HCT116 (cell line): ENCODE measurements at regions not wholly inside any gene's neighbourhood (a gene's known extent, or its start where the extent isn't known, plus 50 kb on each side); places are given as distances from the start of the nearest gene placed in this dataset.

Experiments used
- ATAC-seq: fragments of 200-7000 bp; cut with Tn5 transposase; 2 replicates; pipeline ENCODE4 v1.9.1; 2020; ENCODE audit warnings: mild to moderate bottlenecking, moderate library complexity
- BruUV-seq: library from RNA; stranded (reverse); fragments of 400-500 nt; replicated peaks from 2 replicates; lab custom pipeline; 2021; lab: Mats Ljungman, UMichigan
- CTCF ChIA-PET: fragments of 300-600 bp; sonication (Branson Sonifier 250); formaldehyde crosslinking; loops from one replicate; lab custom pipeline; 2021; ENCODE audit warnings: antibody characterized with exemption; lab: Charles Lee
- POLR2A ChIA-PET: fragments of 300-600, 350-600 bp; sonication (Branson Sonifier 250); formaldehyde crosslinking; loops from one replicate; lab custom pipeline; 2021; ENCODE audit warnings: antibody characterized with exemption; lab: Charles Lee
- RAD21 ChIA-PET, 2 experiments: fragments of 300-600 bp; sonication (Branson Sonifier 250); formaldehyde crosslinking; loops; one replicate each; lab custom pipeline; 2023; ENCODE audit warnings: low total read pairs in 2 of 2; ENCODE audit not compliant: uncharacterized antibody in 2 of 2, unreplicated experiment in 2 of 2, low non-redundant PET in 1 of 2; lab: Charles Lee
- DNase-seq: peaks from one replicate; pipeline ENCODE4 v3.0.0-alpha.2; 2010; ENCODE audit warnings: low read depth, low spot score
- H2AFZ ChIP-seq: fragments of 200-600 bp; shearing (Covaris generic), sonication (generic); 2 replicates; pipeline ENCODE4 v1.6.1; 2017; ENCODE audit warnings: low read depth, mixed run types, mixed read lengths, antibody characterized with exemption, low read length; ENCODE audit not compliant: poor library complexity, severe bottlenecking
- H3K27ac ChIP-seq: 2 replicates; pipeline ENCODE4 v1.5.1; 2012; ENCODE audit warnings: low read depth, low read length
- H3K27me3 ChIP-seq: fragments of 200-600 bp; sonication (generic); 2 replicates; pipeline ENCODE4 v1.6.1; 2016; ENCODE audit warnings: mixed run types, low read length, mixed read lengths; ENCODE audit not compliant: insufficient read depth
- H3K36me3 ChIP-seq, 2 experiments: fragments of 200-500 bp in 1 of 2; fragments of 200-600 bp in 1 of 2; sonication (Bioruptor generic) in 1 of 2; sonication (generic) in 1 of 2; 2 replicates each; pipeline versions ENCODE4 v1.5.1 to v1.6.1; 2014 to 2016; ENCODE audit warnings: low read length in 2 of 2, inconsistent platforms in 1 of 2, mixed read lengths in 1 of 2, mixed run types in 1 of 2; ENCODE audit not compliant: insufficient read depth in 2 of 2, control insufficient read depth in 1 of 2
- H3K4me1 ChIP-seq, 2 experiments: fragments of 200-600 bp in 1 of 2; sonication (generic) in 1 of 2; 2 replicates each; pipeline versions ENCODE4 v1.5.1 to v1.6.1; 2012 to 2017; ENCODE audit warnings: low read length in 2 of 2, inconsistent platforms in 1 of 2, mild to moderate bottlenecking in 1 of 2, mixed read lengths in 1 of 2, mixed run types in 1 of 2, moderate library complexity in 1 of 2; ENCODE audit not compliant: insufficient read depth in 2 of 2, control insufficient read depth in 1 of 2
- H3K4me2 ChIP-seq: fragments of 200-600 bp; sonication (generic); 2 replicates; pipeline ENCODE4 v1.6.1; 2017; ENCODE audit warnings: mixed run types, low read length, mixed read lengths
- H3K4me3 ChIP-seq, 2 experiments: fragments of 200-600 bp in 1 of 2; sonication (generic) in 1 of 2; replicated peaks in 1 of 2; 2 replicates each; pipeline ENCODE4 v1.5.1; 2011 to 2016; ENCODE audit warnings: low read length in 2 of 2, control low read depth in 1 of 2, low read depth in 1 of 2, mild to moderate bottlenecking in 1 of 2, mixed read lengths in 1 of 2, mixed run types in 1 of 2
- H3K79me2 ChIP-seq: fragments of 200-600 bp; sonication (generic); 2 replicates; pipeline ENCODE4 v1.6.1; 2017; ENCODE audit warnings: mild to moderate bottlenecking, mixed run types, low read length, moderate library complexity, mixed read lengths; ENCODE audit not compliant: insufficient read depth
- H3K9ac ChIP-seq: fragments of 200-600 bp; sonication (generic); 2 replicates; pipeline ENCODE4 v1.6.1; 2016; ENCODE audit warnings: low read length, mixed read lengths
- H3K9me2 ChIP-seq: fragments of 200-600 bp; sonication (generic), shearing (Covaris generic); 2 replicates; pipeline ENCODE4 v1.6.1; 2017; ENCODE audit warnings: mixed run types, mild to moderate bottlenecking, moderate library complexity; ENCODE audit not compliant: insufficient read depth
- H3K9me3 ChIP-seq, 2 experiments: fragments of 200-500 bp in 1 of 2; fragments of 200-600 bp in 1 of 2; sonication (Bioruptor generic) in 1 of 2; sonication (generic) in 1 of 2; 2 replicates each; pipeline ENCODE4 v1.6.1; 2014 to 2017; ENCODE audit warnings: low read length in 2 of 2, mixed read lengths in 2 of 2, inconsistent platforms in 1 of 2, low read depth in 1 of 2, mild to moderate bottlenecking in 1 of 2, mixed run types in 1 of 2, moderate library complexity in 1 of 2; ENCODE audit not compliant: control insufficient read depth in 1 of 2, insufficient read depth in 1 of 2
- H4K20me1 ChIP-seq: fragments of 200-600 bp; sonication (generic), shearing (Covaris generic); 2 replicates; pipeline ENCODE4 v1.6.1; 2017; ENCODE audit warnings: mixed run types, mild to moderate bottlenecking, moderate library complexity; ENCODE audit not compliant: insufficient read depth
- CBX3 ChIP-seq: IDR thresholded peaks from 2 replicates; pipeline ENCODE4 v1.6.1; 2012; ENCODE audit warnings: low read depth
- CTCF ChIP-seq, 3 experiments: fragments of 200-600 bp in 1 of 3; sonication (generic) in 1 of 3; IDR thresholded peaks in 2 of 3; conservative IDR thresholded peaks in 1 of 3; 2 replicates each; pipeline ENCODE4 v1.5.1; 2012 to 2017; ENCODE audit warnings: low read depth in 2 of 3, low read length in 2 of 3, antibody characterized with exemption in 1 of 3, borderline replicate concordance in 1 of 3, control low read depth in 1 of 3, mild to moderate bottlenecking in 1 of 3, mixed read lengths in 1 of 3, mixed run types in 1 of 3, moderate library complexity in 1 of 3; ENCODE audit not compliant: insufficient read depth in 1 of 3
- EGR1 ChIP-seq: IDR thresholded peaks from 2 replicates; pipeline ENCODE4 v1.6.1; 2012; ENCODE audit warnings: low read depth
- JUND ChIP-seq: IDR thresholded peaks from 2 replicates; pipeline ENCODE4 v1.6.1; 2012
- RAD21 ChIP-seq: IDR thresholded peaks from 2 replicates; pipeline ENCODE4 v1.6.1; 2012; ENCODE audit warnings: low read depth, mild to moderate bottlenecking
- REST ChIP-seq: IDR thresholded peaks from 2 replicates; pipeline ENCODE4 v1.6.1; 2012; ENCODE audit warnings: low read depth
- SRF ChIP-seq: IDR thresholded peaks from 2 replicates; pipeline ENCODE4 v1.6.1; 2012; ENCODE audit warnings: low read depth
- YY1 ChIP-seq: IDR thresholded peaks from 2 replicates; pipeline ENCODE4 v1.6.1; 2011; ENCODE audit warnings: low read length, low read depth, moderate library complexity, mild to moderate bottlenecking; ENCODE audit not compliant: insufficient replicate concordance; ENCODE audit errors: extremely low read depth
- intact Hi-C: fragments of 100-400 bp; cut with micrococcal nuclease; formaldehyde crosslinking; loops from 2 replicates; pipeline ENCODE4 v1.10.0; 2022
- TF ChIP-seq, protein P1 (sequence below): IDR thresholded peaks from 2 replicates; pipeline ENCODE4 v1.6.1; 2012

DNA sequence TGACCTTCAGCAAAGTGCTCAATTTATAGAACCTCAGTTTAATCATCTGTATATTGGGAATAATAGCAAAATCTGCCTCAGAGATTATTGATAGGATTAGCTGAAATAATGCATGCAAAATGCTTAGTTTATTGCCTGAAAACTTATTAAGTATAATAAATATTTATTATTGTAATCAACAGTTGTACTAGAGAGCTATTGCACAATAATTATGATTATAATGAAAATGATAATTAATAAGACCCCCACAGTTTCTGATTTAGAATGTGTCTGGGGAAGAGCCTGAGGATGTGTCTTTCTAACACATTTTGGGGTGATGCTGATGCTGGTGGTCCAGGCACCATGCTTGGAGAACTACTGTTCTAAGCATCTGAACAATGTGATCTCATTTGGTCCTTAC is 419.6 kb downstream of the NPIPA7 start:
- no peak overlapping the region for H3K9ac ChIP-seq
- H3K4me2 ChIP-seq = no peak overlapping the region
- ATAC-seq (no peak), DNase-seq (no peak)
- POLR2A ChIA-PET = no interaction called here
- H3K36me3 ChIP-seq = no peaks in the 10 kb centered on the region
- H3K27ac ChIP-seq = no peak overlapping the region
- no peak overlapping the region for H3K4me3 ChIP-seq
- BruUV-seq = no TSS peak
- no peaks in the 10 kb centered on the region for H3K9me2 ChIP-seq
- no peak overlapping the region for H2AFZ ChIP-seq
- CTCF ChIA-PET = no interaction called here
- no peaks in the 10 kb centered on the region for H3K79me2 ChIP-seq
- TF ChIP-seq CTCF (IDR thresholded peaks at IDR 0.05 in 2 of 3, conservative IDR thresholded peaks at IDR 0.05 in 1 of 3; ENCODE audit: borderline replicate concordance in 1 of 3, insufficient read depth in 1 of 3, low read depth in 2 of 3, low read length in 2 of 3) = no peak
- no peak for TF ChIP-seq JUND
- RAD21 ChIA-PET = no interaction called here
- H3K9me3 ChIP-seq = no peaks in the 10 kb centered on the region
- H4K20me1 ChIP-seq = no peaks in the 10 kb centered on the region; the same call in 1 of the 2 replicates
- H3K4me1 ChIP-seq = no peaks in the 10 kb centered on the region
- H3K27me3 ChIP-seq = peaks cover 35% of the 10 kb centered on the region
- intact Hi-C loops = no loop called here

- POLR2A ChIA-PET = no interaction called here
- H3K79me2 ChIP-seq = no peaks in the 10 kb centered on the region
- no peaks in the 10 kb centered on the region for H3K9me3 ChIP-seq
- H3K4me3 ChIP-seq = no peak overlapping the region
- DNase-seq = no peak
- TF ChIP-seq SRF (no peak), EGR1 (no peak), CBX3 (no peak), YY1 (no peak), REST (no peak), RAD21 (no peak)
- TF ChIP-seq, protein P1, sequence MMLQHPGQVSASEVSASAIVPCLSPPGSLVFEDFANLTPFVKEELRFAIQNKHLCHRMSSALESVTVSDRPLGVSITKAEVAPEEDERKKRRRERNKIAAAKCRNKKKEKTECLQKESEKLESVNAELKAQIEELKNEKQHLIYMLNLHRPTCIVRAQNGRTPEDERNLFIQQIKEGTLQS = no peak
- TF ChIP-seq, all 23 proteins: peak for 0
- H4K20me1 ChIP-seq = no peaks in the 10 kb centered on the region
- CTCF ChIA-PET = interaction anchor here (0.6 kb wide), 1 partner anchor 13 kb away, joined by 4 read pairs; no protein-coding TSS in a partner anchor
- H3K36me3 ChIP-seq = no peaks in the 10 kb centered on the region
- no peak overlapping the region for H3K4me2 ChIP-seq
- no peaks in the 10 kb centered on the region for H3K9me2 ChIP-seq
- no peak overlapping the region for H3K27ac ChIP-seq
- intact Hi-C loops = no loop called here
- H2AFZ ChIP-seq = no peak overlapping the region
- no TSS peak for BruUV-seq
- no peak for ATAC-seq
- H3K9ac ChIP-seq = no peak overlapping the region
- RAD21 ChIA-PET = no interaction called here
- no peaks in the 10 kb centered on the region for H3K4me1 ChIP-seq
- H3K27me3 ChIP-seq = peaks cover 23% of the 10 kb centered on the region
Measured at GRCh38 chr16:16805809-16806208, 426.9 kb downstream of the NPIPA7 start.
